HCT116 (cell line): ENCODE measurements at regions not wholly inside any gene's neighbourhood (a gene's known extent, or its start where the extent isn't known, plus 50 kb on each side); places are given as distances from the start of the nearest gene placed in this dataset.

Source experiments
- ATAC-seq: fragments of 200-7000 bp; cut with Tn5 transposase; 2 replicates; pipeline ENCODE4 v1.9.1; 2020; ENCODE audit warnings: mild to moderate bottlenecking, moderate library complexity
- BruUV-seq: library from RNA; stranded (reverse); fragments of 400-500 nt; replicated peaks from 2 replicates; lab custom pipeline; 2021; lab: Mats Ljungman, UMichigan
- CTCF ChIA-PET: fragments of 300-600 bp; sonication (Branson Sonifier 250); formaldehyde crosslinking; loops from one replicate; lab custom pipeline; 2021; ENCODE audit warnings: antibody characterized with exemption; lab: Charles Lee
- POLR2A ChIA-PET: fragments of 300-600, 350-600 bp; sonication (Branson Sonifier 250); formaldehyde crosslinking; loops from one replicate; lab custom pipeline; 2021; ENCODE audit warnings: antibody characterized with exemption; lab: Charles Lee
- RAD21 ChIA-PET, 2 experiments: fragments of 300-600 bp; sonication (Branson Sonifier 250); formaldehyde crosslinking; loops; one replicate each; lab custom pipeline; 2023; ENCODE audit warnings: low total read pairs in 2 of 2; ENCODE audit not compliant: uncharacterized antibody in 2 of 2, unreplicated experiment in 2 of 2, low non-redundant PET in 1 of 2; lab: Charles Lee
- DNase-seq: peaks from one replicate; pipeline ENCODE4 v3.0.0-alpha.2; 2010; ENCODE audit warnings: low read depth, low spot score
- H2AFZ ChIP-seq: fragments of 200-600 bp; shearing (Covaris generic), sonication (generic); 2 replicates; pipeline ENCODE4 v1.6.1; 2017; ENCODE audit warnings: low read depth, mixed run types, mixed read lengths, antibody characterized with exemption, low read length; ENCODE audit not compliant: poor library complexity, severe bottlenecking
- H3K27ac ChIP-seq: 2 replicates; pipeline ENCODE4 v1.5.1; 2012; ENCODE audit warnings: low read depth, low read length
- H3K27me3 ChIP-seq: fragments of 200-600 bp; sonication (generic); 2 replicates; pipeline ENCODE4 v1.6.1; 2016; ENCODE audit warnings: mixed run types, low read length, mixed read lengths; ENCODE audit not compliant: insufficient read depth
- H3K36me3 ChIP-seq, 2 experiments: fragments of 200-500 bp in 1 of 2; fragments of 200-600 bp in 1 of 2; sonication (Bioruptor generic) in 1 of 2; sonication (generic) in 1 of 2; 2 replicates each; pipeline versions ENCODE4 v1.5.1 to v1.6.1; 2014 to 2016; ENCODE audit warnings: low read length in 2 of 2, inconsistent platforms in 1 of 2, mixed read lengths in 1 of 2, mixed run types in 1 of 2; ENCODE audit not compliant: insufficient read depth in 2 of 2, control insufficient read depth in 1 of 2
- H3K4me1 ChIP-seq, 2 experiments: fragments of 200-600 bp in 1 of 2; sonication (generic) in 1 of 2; 2 replicates each; pipeline versions ENCODE4 v1.5.1 to v1.6.1; 2012 to 2017; ENCODE audit warnings: low read length in 2 of 2, inconsistent platforms in 1 of 2, mild to moderate bottlenecking in 1 of 2, mixed read lengths in 1 of 2, mixed run types in 1 of 2, moderate library complexity in 1 of 2; ENCODE audit not compliant: insufficient read depth in 2 of 2, control insufficient read depth in 1 of 2
- H3K4me2 ChIP-seq: fragments of 200-600 bp; sonication (generic); 2 replicates; pipeline ENCODE4 v1.6.1; 2017; ENCODE audit warnings: mixed run types, low read length, mixed read lengths
- H3K4me3 ChIP-seq, 2 experiments: fragments of 200-600 bp in 1 of 2; sonication (generic) in 1 of 2; replicated peaks in 1 of 2; 2 replicates each; pipeline ENCODE4 v1.5.1; 2011 to 2016; ENCODE audit warnings: low read length in 2 of 2, control low read depth in 1 of 2, low read depth in 1 of 2, mild to moderate bottlenecking in 1 of 2, mixed read lengths in 1 of 2, mixed run types in 1 of 2
- H3K79me2 ChIP-seq: fragments of 200-600 bp; sonication (generic); 2 replicates; pipeline ENCODE4 v1.6.1; 2017; ENCODE audit warnings: mild to moderate bottlenecking, mixed run types, low read length, moderate library complexity, mixed read lengths; ENCODE audit not compliant: insufficient read depth
- H3K9ac ChIP-seq: fragments of 200-600 bp; sonication (generic); 2 replicates; pipeline ENCODE4 v1.6.1; 2016; ENCODE audit warnings: low read length, mixed read lengths
- H3K9me2 ChIP-seq: fragments of 200-600 bp; sonication (generic), shearing (Covaris generic); 2 replicates; pipeline ENCODE4 v1.6.1; 2017; ENCODE audit warnings: mixed run types, mild to moderate bottlenecking, moderate library complexity; ENCODE audit not compliant: insufficient read depth
- H3K9me3 ChIP-seq, 2 experiments: fragments of 200-500 bp in 1 of 2; fragments of 200-600 bp in 1 of 2; sonication (Bioruptor generic) in 1 of 2; sonication (generic) in 1 of 2; 2 replicates each; pipeline ENCODE4 v1.6.1; 2014 to 2017; ENCODE audit warnings: low read length in 2 of 2, mixed read lengths in 2 of 2, inconsistent platforms in 1 of 2, low read depth in 1 of 2, mild to moderate bottlenecking in 1 of 2, mixed run types in 1 of 2, moderate library complexity in 1 of 2; ENCODE audit not compliant: control insufficient read depth in 1 of 2, insufficient read depth in 1 of 2
- H4K20me1 ChIP-seq: fragments of 200-600 bp; sonication (generic), shearing (Covaris generic); 2 replicates; pipeline ENCODE4 v1.6.1; 2017; ENCODE audit warnings: mixed run types, mild to moderate bottlenecking, moderate library complexity; ENCODE audit not compliant: insufficient read depth
- ATF3 ChIP-seq: IDR thresholded peaks from 2 replicates; pipeline ENCODE4 v1.6.1; 2012
- CBX3 ChIP-seq: IDR thresholded peaks from 2 replicates; pipeline ENCODE4 v1.6.1; 2012; ENCODE audit warnings: low read depth
- CEBPB ChIP-seq: IDR thresholded peaks from 2 replicates; pipeline ENCODE4 v1.6.1; 2012; ENCODE audit warnings: low read depth
- EGR1 ChIP-seq: IDR thresholded peaks from 2 replicates; pipeline ENCODE4 v1.6.1; 2012; ENCODE audit warnings: low read depth
- EZH2 ChIP-seq: fragments of 200-600 bp; sonication (generic); IDR thresholded peaks from 2 replicates; pipeline ENCODE4 v1.6.1; 2017; ENCODE audit warnings: antibody characterized with exemption, mixed run types
- EZH2phosphoT487 ChIP-seq: fragments of 200-600 bp; IDR thresholded peaks from 2 replicates; pipeline ENCODE4 v1.6.1; 2018; ENCODE audit warnings: antibody characterized with exemption, borderline replicate concordance
- FOSL1 ChIP-seq: IDR thresholded peaks from 2 replicates; pipeline ENCODE4 v1.6.1; 2012; ENCODE audit warnings: low read depth
- JUND ChIP-seq: IDR thresholded peaks from 2 replicates; pipeline ENCODE4 v1.6.1; 2012
- MAX ChIP-seq: IDR thresholded peaks from 2 replicates; pipeline ENCODE4 v1.6.1; 2012
- POLR2A ChIP-seq: IDR thresholded peaks from 2 replicates; pipeline ENCODE4 v1.7.0; 2011; ENCODE audit warnings: borderline replicate concordance; ENCODE audit not compliant: insufficient read depth, insufficient read length; ENCODE audit errors: extremely low read depth
- POLR2AphosphoS5 ChIP-seq: IDR thresholded peaks from 2 replicates; pipeline ENCODE4 v1.6.1; 2011; ENCODE audit warnings: mild to moderate bottlenecking, low read depth, low read length, moderate library complexity
- RAD21 ChIP-seq: IDR thresholded peaks from 2 replicates; pipeline ENCODE4 v1.6.1; 2012; ENCODE audit warnings: low read depth, mild to moderate bottlenecking
- REST ChIP-seq: IDR thresholded peaks from 2 replicates; pipeline ENCODE4 v1.6.1; 2012; ENCODE audit warnings: low read depth
- SIN3A ChIP-seq: IDR thresholded peaks from 2 replicates; pipeline ENCODE4 v1.6.1; 2012; ENCODE audit warnings: low read depth
- SP1 ChIP-seq: IDR thresholded peaks from 2 replicates; pipeline ENCODE4 v1.6.1; 2012; ENCODE audit warnings: low read depth
- SRF ChIP-seq: IDR thresholded peaks from 2 replicates; pipeline ENCODE4 v1.6.1; 2012; ENCODE audit warnings: low read depth
- TCF7L2 ChIP-seq: IDR thresholded peaks from 2 replicates; pipeline ENCODE4 v1.7.0; 2011; ENCODE audit warnings: borderline replicate concordance, inconsistent platforms; ENCODE audit not compliant: insufficient read depth, insufficient read length; ENCODE audit errors: extremely low read depth
- YY1 ChIP-seq: IDR thresholded peaks from 2 replicates; pipeline ENCODE4 v1.6.1; 2011; ENCODE audit warnings: low read length, low read depth, moderate library complexity, mild to moderate bottlenecking; ENCODE audit not compliant: insufficient replicate concordance; ENCODE audit errors: extremely low read depth
- ZFX ChIP-seq: fragments of 450-650 bp; IDR thresholded peaks from 2 replicates; pipeline ENCODE4 v1.6.1; 2017
- ZNF274 ChIP-seq: fragments of 200-500 bp; sonication (Bioruptor generic); IDR thresholded peaks from 2 replicates; pipeline ENCODE4 v1.6.1; 2014; ENCODE audit warnings: mild to moderate bottlenecking, low read depth, low read length, inconsistent platforms
- intact Hi-C: fragments of 100-400 bp; cut with micrococcal nuclease; formaldehyde crosslinking; loops from 2 replicates; pipeline ENCODE4 v1.10.0; 2022

DNA sequence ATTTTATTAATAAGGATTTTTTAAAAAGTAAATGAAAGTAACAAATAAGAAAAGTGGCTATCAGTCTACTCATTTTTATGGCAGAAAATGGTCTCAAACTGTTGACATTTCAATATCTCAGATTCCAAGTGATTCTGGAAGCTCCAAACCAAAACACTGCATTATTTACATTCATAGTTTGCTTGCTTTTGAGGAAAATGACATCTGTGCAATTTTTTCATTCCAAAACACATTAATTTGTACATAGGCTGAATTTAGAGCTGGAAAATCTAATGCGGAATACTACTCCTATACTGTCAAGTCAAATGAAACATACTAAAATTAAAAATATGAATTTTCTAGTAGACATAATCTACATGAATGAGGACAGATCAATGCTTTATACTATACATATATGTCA is 1047.6 kb downstream of the CDH9 start:
- no peak for ATAC-seq
- H3K9ac ChIP-seq: no peak overlapping the region
- no peaks in the 10 kb centered on the region for H3K4me1 ChIP-seq
- H2AFZ ChIP-seq: no peak overlapping the region
- ChIA-PET CTCF (no interaction called here), RAD21 (no interaction called here), POLR2A (no interaction called here)
- no peak overlapping the region for H3K4me2 ChIP-seq
- TF ChIP-seq TCF7L2 (no peak), SRF (no peak), YY1 (no peak), FOSL1 (no peak)
- no peak for DNase-seq
- no peaks in the 10 kb centered on the region for H4K20me1 ChIP-seq
- no peak overlapping the region for H3K27ac ChIP-seq
- no peaks in the 10 kb centered on the region for H3K36me3 ChIP-seq
- BruUV-seq: no TSS peak
- H3K79me2 ChIP-seq: no peaks in the 10 kb centered on the region
- H3K4me3 ChIP-seq: no peak overlapping the region
- no peaks in the 10 kb centered on the region for H3K27me3 ChIP-seq
- intact Hi-C loops: no loop called here
- H3K9me3 ChIP-seq: peaks cover 7 to 19% of the 10 kb centered on the region in 2 experiments; a peak in 3 of 4 replicates
- H3K9me2 ChIP-seq: no peaks in the 10 kb centered on the region

DNA sequence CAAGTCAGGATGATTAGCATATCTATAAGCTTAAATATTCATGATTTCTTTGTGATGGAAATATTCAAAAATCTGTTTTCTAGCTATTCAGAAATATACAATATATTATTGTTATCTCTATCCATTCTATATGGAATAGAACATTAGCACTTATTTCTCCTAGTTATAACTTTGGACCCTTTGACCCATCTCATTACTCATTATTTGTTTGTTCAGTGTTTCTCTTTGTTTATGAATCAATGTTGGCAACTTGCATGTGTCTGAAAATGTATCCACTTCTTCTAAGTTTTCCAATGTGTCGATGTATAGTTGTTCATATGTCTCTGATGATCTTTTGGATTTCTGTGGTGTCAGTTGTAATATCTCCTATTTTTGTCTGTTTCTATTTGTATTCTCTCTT is 1059.3 kb downstream of the CDH9 start:
- H3K27me3 ChIP-seq: no peaks in the 10 kb centered on the region
- no peaks in the 10 kb centered on the region for H4K20me1 ChIP-seq
- ATAC-seq: no peak
- POLR2A ChIA-PET: no interaction called here
- TF ChIP-seq EZH2phosphoT487 (no peak), POLR2AphosphoS5 (no peak), POLR2A (no peak), SRF (no peak), EGR1 (no peak), SIN3A (no peak), CEBPB (no peak), TCF7L2 (no peak), REST (no peak), JUND (no peak), CBX3 (no peak), MAX (no peak), EZH2 (no peak), RAD21 (no peak), ATF3 (no peak), ZNF274 (no peak), SP1 (no peak), ZFX (no peak), YY1 (no peak), FOSL1 (no peak)
- H3K9me2 ChIP-seq: no peaks in the 10 kb centered on the region
- no TSS peak for BruUV-seq
- no peaks in the 10 kb centered on the region for H3K79me2 ChIP-seq
- H3K4me1 ChIP-seq: no peaks in the 10 kb centered on the region
- H3K9ac ChIP-seq: no peak overlapping the region
- intact Hi-C loops: no loop called here
- peaks cover 14 to 16% of the 10 kb centered on the region in 2 experiments; a peak in 2 of 4 replicates for H3K9me3 ChIP-seq
- RAD21 ChIA-PET: no interaction called here
- no peak overlapping the region for H3K27ac ChIP-seq
- H3K36me3 ChIP-seq: no peaks in the 10 kb centered on the region
- H3K4me3 ChIP-seq: no peak overlapping the region
- CTCF ChIA-PET: no interaction called here
- no peak overlapping the region for H2AFZ ChIP-seq
- no peak overlapping the region for H3K4me2 ChIP-seq
- no peak for DNase-seq
